ENCODE measurements at regions not wholly inside any gene's neighbourhood (a gene's known extent, or its start where the extent isn't known, plus 50 kb on each side); places are given as distances from the start of the nearest gene placed in this dataset.

DNA sequence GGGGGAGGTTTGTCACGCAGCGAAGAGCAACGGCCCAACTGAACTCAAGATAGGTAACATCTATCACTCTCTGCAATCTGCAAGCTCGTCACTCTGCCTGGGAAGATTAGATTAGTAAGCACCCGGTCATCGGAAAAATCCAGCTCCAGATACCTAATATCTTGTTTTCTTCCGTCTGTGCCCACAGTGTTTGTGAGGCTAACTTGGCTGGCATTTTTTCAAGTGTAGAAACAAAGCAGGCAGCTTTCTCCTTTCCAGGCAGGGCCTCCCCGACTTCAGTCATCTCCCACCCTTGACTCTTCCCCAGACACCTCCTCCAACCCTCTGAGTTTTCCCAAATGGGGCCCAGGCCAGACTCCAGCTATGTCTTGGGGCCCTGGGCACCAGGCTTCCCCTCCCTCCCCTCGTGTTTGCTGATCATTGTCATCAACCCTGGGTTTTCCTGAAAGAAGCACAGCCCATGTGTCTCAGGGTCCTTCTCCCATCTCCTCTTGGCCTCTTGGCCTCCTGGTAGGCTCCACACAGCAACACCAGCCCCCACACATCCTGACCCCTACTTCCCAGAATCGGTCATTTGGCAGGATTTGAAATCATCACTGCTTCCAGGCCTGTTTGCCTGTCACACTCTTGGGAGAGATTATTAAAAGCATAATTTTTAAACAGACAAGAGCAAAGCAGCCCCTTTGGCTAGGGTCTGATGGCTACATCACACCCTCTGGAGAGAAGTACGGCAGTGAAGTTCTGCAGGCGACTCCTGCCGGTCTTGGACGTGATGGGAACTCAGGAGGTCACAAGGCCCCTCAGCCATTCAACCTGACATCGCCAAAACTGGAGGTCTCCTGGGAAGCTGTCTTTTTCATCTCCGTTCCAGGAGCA is 144.9 kb upstream of the ID2 start:
- Mint-ChIP-seq H3K9me3 (no peaks in the 10 kb centered on the region), H3K36me3 (ENCODE audit: low read depth) (no peaks in the 10 kb centered on the region), H3K4me1 (peaks cover 52% of the 10 kb centered on the region), H3K4me3 (no peak overlapping the region), H3K27ac (peak overlapping the region; percentile 35), H3K27me3 (peaks cover 31% of the 10 kb centered on the region)
- no peak for ATAC-seq (ENCODE audit: low read depth)
- ChIA-PET CTCF (no interaction called here), POLR2A (no interaction called here)
- TF ChIP-seq, protein P1, sequence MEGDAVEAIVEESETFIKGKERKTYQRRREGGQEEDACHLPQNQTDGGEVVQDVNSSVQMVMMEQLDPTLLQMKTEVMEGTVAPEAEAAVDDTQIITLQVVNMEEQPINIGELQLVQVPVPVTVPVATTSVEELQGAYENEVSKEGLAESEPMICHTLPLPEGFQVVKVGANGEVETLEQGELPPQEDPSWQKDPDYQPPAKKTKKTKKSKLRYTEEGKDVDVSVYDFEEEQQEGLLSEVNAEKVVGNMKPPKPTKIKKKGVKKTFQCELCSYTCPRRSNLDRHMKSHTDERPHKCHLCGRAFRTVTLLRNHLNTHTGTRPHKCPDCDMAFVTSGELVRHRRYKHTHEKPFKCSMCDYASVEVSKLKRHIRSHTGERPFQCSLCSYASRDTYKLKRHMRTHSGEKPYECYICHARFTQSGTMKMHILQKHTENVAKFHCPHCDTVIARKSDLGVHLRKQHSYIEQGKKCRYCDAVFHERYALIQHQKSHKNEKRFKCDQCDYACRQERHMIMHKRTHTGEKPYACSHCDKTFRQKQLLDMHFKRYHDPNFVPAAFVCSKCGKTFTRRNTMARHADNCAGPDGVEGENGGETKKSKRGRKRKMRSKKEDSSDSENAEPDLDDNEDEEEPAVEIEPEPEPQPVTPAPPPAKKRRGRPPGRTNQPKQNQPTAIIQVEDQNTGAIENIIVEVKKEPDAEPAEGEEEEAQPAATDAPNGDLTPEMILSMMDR (IDR thresholded peaks at IDR 0.05), result no peak
- no peak for DNase-seq
- intact Hi-C loops (cut with micrococcal nuclease), result no loop called here

DNA sequence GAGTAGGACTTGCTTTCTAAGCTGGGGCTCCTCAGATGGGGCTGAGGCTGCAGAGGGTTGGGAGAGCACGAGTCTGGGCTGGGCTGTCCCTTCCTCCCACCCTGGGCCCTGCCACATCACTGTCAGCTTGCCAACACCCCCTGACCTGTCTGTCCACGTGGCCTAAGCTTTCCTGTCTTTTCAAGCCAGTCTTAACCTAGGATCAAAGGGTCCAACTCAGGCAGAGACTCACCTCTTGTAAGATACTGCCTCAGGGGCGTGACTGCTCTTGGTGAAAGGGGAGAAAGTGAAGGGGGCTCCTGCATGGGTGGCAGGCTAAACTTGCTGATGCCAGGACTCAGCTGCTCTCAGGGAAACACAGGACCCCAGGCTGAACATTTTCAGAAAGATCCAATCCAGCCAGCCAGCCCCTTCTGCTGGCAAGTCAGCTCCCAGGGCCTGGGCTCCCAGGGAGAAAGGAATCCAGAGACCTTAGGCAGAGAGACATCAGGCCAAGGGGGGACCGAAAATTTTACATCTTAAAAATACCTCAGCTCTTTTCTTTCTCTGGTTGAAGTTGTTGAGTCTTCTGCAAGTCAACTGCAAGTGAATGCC is 144.2 kb upstream of the ID2 start:
- Mint-ChIP-seq H3K4me1 (peaks cover 58% of the 10 kb centered on the region), H3K27ac (no peak overlapping the region)

DNA sequence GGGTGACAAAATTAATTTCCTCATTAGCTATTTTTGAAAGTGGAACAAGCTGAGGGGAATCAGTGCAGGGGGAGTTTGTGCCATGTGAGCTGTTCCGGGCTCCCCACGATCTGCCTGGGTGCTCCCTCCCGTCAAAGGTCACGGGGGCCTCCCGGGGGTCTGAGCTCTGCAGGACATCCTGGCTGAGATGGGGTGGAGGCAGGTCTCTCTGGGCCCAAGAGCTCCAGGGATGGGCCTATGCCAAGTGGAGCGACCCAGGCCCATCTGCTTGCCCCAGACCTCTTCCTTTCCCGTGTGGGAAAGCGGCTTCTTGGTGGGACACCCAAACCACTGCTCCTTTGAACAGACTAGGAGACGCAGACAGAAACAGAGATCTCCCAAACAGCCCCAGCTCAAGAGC is 143.3 kb upstream of the ID2 start:
- H3K27ac Mint-ChIP-seq, result no peak overlapping the region
- H3K4me1 Mint-ChIP-seq, result peaks cover 66% of the 10 kb centered on the region
- ChIA-PET POLR2A (interaction anchor here (1.6 kb wide), 1 partner anchor 9 kb away, joined by 5 read pairs; no protein-coding TSS in a partner anchor), CTCF (no interaction called here)
- intact Hi-C loops (cut with micrococcal nuclease), result no loop called here
- TF ChIP-seq, protein P1 (IDR thresholded peaks at IDR 0.05), result no peak
- no peaks in the 10 kb centered on the region for H3K36me3 Mint-ChIP-seq (ENCODE audit: low read depth)
- no peak for DNase-seq
- ATAC-seq (ENCODE audit: low read depth), result no peak
- no peak overlapping the region for H3K4me3 Mint-ChIP-seq
- no peaks in the 10 kb centered on the region for H3K9me3 Mint-ChIP-seq
- H3K27me3 Mint-ChIP-seq, result peaks cover 38% of the 10 kb centered on the region

More for the DNA sequence above, 144.2 kb upstream of the ID2 start:
- Mint-ChIP-seq H3K27me3 (peaks cover 38% of the 10 kb centered on the region), H3K9me3 (no peaks in the 10 kb centered on the region), H3K36me3 (ENCODE audit: low read depth) (no peaks in the 10 kb centered on the region), H3K4me3 (no peak overlapping the region)
- no peak for DNase-seq
- ChIA-PET POLR2A (interaction anchor here (1.6 kb wide), 1 partner anchor 9 kb away, joined by 5 read pairs; no protein-coding TSS in a partner anchor), CTCF (no interaction called here)
- no peak for ATAC-seq (ENCODE audit: low read depth)
- TF ChIP-seq, protein P1 (IDR thresholded peaks at IDR 0.05), result no peak
- intact Hi-C loops (cut with micrococcal nuclease), result no loop called here

DNA sequence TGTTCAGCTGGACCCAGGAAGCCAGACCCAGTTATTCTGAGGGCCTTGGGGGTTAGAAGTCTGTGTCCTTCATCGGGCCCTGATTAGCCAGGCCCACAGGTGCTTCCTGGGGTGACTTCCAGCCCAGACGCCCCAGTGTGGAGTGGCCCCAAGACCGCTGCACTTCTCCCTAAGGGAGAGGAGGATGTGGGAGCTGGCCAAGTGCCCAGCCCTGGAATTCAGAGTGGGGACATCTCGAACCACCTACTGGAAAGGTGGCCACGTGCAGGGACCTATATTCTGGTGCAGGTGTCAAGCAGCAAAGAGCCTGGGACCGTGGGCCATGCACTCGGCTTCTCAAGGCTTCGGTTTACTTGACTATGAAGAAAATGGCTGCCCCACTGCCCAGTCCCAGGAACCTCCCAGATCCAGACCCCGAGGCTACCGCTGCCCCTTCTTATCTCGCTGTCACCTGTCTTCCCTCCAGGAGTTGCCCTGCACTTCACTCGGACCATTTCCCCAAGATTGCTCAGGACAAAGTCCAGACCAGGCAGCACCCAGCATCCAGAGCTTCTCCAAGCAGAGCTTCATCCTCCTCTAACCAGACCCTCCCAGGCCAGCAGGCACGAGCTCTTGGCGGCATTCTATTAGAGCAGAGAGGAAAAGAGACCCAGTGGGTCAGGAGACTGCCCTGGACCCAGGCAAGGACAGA is 142.8 kb upstream of the ID2 start:
- ATAC-seq (ENCODE audit: low read depth), result no peak
- Mint-ChIP-seq H3K4me1 (peaks cover 72% of the 10 kb centered on the region), H3K27me3 (peaks cover 38% of the 10 kb centered on the region), H3K9me3 (no peaks in the 10 kb centered on the region), H3K36me3 (ENCODE audit: low read depth) (no peaks in the 10 kb centered on the region), H3K4me3 (no peak overlapping the region), H3K27ac (no peak overlapping the region)
- POLR2A ChIA-PET, result interaction anchor here (1.6 kb wide), 1 partner anchor 10 kb away, joined by 5 read pairs; no protein-coding TSS in a partner anchor
- CTCF ChIA-PET, result no interaction called here
- intact Hi-C loops (cut with micrococcal nuclease), result no loop called here
- DNase-seq, result no peak
- TF ChIP-seq, protein P1 (IDR thresholded peaks at IDR 0.05), result no peak

Data from activated B cell treated with CpG ODN at 0.5 μM for 24 hours (primary cell).